NCI-H2171 (cell line): ENCODE measurements at regions not wholly inside any gene's neighbourhood (a gene's known extent, or its start where the extent isn't known, plus 50 kb on each side); places are given as distances from the start of the nearest gene placed in this dataset.

Experiments
- DNase-seq: peaks from one replicate; lab custom pipeline; 2025; lab: John Stamatoyannopoulos, UW

DNA sequence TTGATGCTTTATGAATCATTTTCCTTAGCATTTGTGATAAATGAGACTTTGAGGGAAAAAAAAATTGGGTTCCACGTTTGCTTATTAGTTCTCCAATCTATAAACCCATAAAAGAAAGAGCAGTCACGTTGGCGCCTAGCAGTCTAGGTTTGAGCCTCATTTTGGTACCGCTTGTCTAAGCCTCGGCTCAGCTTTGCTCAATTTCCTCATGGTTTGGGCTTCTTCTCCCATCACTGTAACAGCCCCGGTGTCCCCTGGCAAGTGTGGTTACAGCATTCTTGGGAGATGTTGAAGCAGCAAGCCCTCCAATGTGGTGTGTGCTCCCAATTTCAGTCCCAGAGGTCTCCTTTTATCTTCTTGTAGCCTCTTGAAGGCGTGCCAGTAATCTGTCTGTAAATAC is 578.4 kb downstream of the CDK5RAP2 start:
- DNase-seq: no peak

DNA sequence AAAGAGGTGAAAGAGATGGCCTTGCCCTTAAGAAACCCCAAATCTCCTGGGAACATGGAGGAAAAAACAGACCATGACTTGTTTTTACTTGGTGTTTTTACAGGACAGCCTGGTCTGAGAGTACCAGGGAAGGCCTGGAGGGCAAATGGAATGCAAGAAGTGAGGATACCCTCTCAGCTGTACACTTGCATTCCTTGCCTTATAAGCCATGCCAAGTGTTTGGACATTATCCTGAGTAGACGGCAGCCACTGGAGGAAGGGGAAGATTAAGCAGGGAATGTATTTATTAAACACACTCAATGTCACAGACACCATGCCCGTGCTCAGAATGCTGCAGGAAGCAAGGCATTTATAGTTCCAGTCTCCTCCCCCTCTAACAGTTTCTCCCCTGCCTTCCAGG is 581.4 kb downstream of the CDK5RAP2 start:
- no peak for DNase-seq

DNA sequence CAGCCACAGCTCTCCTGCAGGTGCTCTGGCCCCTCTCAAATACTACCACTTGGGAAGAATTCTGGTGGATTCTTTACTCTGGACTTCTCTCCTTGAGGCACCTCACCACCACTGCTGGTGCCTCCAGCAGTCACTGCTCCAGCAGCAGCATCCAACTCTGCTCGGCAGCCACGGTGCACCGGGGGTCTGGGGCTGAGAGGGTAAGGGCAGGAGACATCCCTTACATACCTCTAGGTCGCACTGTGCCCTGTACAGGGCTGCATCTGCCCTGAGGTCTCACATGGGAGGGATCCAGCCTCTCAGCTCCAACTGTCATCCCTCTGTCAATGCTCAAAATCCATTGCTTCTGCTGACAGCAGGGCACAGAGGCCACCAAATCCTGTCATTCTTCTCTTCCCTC is 588.2 kb downstream of the CDK5RAP2 start:
- no peak for DNase-seq

DNA sequence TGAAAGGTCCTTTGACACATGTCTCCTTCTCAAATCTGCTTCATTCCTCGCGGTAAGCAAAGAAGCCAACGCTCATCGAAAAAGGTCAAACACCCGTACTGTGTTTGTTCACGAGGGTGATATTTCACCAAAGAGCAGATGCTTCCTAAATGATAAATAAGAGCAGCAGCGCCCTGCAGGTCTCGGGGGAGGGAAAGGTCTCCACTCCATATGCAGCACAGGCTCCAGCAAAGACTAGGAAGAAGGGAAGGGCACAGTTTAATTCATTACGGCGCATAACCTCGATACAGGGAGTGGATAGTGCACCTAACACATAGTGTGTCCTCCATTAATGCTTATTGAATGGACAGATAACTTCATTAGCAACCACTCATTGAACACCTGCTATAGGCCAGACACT is 593.3 kb downstream of the CDK5RAP2 start:
- DNase-seq: peak; percentile 98

DNA sequence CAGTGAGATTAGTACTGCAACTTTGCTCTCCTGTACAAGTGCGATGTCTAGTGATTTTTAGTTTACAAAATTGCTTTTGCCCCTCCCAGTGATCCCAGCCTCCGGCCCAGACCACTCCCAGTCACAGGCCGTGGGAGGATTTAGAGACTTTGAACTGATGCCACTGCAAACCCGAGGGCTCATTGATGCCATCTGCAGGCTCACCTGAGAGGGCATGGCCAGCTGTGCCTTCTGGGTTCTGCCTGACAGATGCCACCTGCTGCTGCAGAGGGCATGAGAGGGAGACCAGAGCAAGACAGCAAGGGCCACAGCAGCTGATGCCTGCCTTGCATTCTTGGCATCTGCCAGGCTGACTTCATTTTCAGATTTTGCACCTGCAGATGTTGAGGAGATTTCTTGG is 593.8 kb downstream of the CDK5RAP2 start:
- peak; percentile 98 for DNase-seq

DNA sequence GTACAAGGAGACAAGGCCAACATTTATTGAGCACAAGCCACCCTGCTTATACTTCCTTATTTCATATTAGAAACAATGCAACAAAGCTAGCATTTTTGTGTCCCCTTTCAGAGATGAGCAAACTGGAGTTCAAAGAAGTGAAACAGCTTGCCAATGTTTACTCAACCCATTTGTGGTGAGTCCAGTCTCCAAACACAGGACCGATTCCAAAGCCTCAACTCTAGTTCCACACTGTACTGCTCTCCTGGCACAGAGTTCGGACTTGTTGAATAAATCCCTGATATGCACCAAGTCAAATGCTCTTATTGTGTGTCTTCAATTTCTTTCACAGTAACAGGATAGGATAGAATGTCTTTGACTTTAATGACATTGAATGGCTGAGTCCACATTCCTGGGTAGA is 604.8 kb upstream of the BRINP1 start:
- DNase-seq: no peak

DNA sequence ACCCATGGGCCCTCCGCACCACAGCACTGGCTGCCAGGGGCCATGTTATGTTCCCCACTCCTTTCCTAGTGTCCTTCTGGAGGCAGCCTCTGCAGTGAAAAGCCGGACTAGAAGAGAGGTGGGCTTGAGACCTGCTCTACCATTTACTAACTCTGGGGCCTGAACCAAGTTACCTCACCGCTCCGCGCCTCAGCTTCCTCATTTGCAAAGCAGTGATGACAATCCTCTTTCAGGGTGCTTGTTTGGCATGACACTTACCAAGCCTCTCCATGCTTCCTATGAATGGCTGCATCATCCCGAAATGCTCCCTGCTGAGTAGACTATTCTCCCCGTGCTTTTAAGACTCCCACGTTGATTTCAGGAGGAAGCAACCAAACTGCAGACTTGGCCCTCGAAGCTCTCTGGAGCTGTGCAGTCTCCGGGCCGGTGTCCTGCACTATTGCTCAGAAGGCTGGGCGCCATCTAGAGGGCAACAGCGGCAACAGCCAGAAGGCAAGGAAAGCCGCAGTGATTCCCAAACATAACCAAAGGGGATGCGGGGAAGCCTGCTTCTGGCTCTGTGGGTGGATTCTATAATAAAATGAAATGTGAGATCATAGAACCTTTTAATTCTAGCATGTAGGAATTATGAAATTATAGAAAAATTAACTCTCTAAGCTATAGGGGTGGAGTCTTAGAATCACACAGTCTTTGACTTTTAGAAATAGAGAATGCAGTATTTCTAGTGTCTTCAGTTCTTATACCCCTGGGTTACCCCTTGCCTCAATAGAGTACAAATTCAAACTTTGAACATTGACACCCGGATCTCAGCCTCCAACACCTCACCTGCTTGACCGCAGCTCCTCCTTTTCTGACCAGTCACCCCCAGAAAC is 599.8 kb upstream of the BRINP1 start:
- peak; percentile 72 for DNase-seq

DNA sequence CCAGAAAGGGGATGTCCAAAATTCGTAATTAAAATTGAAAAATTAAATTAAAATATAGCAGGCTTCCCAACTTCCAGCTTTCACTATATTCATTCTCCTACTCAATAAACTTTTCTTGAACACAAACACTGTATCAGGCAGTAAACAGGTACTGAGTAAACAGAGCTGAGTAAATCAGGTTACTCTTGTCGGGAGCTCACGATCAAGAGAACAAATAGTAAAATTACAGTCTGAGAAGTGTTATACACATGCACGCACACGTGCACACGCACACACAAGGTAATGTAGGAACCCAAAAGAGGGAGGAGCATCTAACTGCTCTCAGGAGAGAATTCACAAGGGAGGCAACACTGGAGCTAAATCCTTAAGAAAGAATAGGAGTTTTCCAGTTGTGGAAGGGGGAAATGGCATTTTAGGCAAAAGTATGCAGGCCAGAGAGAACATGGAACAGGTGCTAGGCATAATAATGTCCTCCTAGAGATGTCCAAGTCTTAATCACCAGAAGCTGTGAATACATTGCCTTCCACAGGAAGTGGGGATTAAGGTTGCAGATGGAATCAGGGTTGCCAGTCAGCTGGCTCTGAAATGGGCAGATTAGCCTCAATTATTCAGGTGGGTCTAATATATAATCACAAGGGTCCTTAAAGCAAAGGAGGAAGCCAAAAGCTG is 598.8 kb upstream of the BRINP1 start:
- no peak for DNase-seq

DNA sequence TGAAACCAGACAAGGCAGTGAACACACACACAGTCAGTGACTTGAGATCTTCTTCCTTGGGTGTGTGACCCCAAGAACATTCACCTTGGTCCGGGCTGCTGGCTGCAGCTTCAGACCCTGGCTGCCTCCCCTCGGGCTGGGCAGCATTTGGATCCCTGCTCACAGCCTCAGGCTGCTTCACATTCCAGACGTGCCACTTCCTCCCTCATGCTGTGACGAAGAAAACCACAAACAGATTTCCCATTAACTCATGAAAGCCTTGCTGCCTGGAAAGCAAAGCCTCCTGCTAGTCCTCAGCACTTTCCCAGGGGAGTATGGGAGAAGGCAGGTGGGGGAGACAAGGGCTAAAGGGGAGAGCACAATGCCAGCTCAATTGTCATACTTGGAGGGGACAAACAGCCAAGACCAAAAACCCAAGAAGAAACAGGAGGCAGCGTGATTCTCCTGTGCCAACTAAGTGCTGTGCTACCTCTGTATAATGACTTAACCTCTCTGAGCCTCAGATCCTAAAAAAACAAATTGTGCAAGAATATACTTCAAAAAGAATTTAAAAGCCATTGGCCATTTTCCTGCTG is 594.6 kb upstream of the BRINP1 start:
- peak; percentile 61 for DNase-seq

DNA sequence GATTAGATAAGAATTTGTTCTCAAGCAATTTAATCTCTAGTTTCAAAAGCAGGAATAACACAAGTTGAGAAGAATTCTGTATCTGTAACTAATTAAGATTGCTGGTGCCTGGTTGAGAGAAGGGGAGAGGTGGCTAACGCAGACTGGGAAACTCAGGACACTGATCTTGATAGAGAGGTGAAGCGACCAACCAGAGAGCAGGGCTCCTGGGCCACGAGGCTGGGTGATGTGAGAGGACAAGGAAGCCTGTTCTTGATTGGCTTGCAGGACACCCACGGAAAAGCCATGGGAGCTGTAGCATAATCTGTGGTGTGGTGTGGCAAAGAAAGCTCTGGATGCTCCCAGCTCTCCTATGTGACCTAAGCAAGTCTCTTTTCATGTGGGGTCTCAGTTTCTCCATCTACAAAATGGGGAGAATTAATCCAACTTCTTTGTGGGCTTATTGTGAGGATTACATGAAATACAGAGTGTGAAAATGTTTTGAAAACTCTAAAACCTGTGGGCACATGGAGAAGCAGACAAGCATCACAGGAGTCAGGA is 594.1 kb upstream of the BRINP1 start:
- no peak for DNase-seq

DNA sequence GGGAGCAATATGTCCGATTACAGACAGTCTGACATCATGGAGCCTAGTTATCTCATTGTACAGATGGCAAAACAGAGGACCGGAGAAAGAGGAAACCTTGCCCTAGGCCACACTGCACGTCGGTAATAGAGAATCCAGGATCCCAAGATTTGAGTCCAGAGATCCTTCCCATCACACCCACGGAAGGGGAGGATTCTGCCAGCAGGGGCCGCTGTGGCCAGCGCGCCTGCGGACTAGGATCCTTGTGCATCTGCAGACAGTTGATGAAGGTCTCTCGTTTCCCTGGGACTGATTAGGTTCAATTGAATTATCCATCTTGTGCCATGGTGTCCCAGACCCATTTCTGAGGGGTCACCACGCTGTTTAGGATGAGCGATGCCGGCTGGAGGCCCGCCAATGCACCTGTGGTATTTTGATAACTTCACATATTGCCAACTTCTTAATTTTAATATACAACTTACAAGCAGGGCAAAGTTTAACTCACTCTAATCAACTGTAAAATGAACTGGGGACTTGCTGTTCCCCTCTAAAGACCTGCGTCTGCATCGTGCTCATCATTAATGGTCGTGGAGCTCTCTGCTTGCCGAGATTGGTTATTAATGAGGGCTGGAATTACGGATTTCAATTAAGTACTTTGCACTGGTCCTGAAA is 592.7 kb upstream of the BRINP1 start:
- no peak for DNase-seq

DNA sequence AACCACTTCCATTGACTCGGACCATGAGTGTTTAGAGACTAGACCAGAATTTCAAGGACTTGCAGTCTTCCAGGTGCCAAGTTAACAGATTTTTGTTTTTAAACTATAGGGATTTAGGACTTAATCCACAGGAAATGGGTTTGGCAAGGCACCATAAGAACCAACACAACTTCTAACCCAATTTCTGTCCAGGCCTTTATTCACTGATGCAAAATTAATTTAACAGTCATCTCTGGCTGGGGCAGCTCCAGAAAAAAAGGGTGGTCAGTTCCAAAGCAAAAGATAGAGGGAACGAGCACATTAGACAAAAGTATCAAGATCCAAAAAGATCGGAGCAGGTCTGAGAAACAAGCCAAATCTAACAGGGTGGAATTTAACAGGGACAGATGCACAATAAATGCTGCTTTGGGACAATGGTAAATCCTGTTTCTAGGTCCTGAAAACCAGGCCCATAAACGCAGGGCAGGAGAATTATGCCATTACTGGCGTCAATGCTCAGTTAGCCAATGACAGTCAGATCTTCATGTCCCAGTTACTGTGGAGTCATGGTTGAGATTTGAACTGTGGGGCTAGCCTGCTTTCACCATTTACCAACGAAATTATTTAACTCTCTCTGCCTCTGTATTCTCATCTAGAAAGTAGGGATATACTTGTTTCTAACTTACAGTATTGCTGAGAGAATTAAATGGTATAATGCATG is 590.8 kb upstream of the BRINP1 start:
- no peak for DNase-seq

DNA sequence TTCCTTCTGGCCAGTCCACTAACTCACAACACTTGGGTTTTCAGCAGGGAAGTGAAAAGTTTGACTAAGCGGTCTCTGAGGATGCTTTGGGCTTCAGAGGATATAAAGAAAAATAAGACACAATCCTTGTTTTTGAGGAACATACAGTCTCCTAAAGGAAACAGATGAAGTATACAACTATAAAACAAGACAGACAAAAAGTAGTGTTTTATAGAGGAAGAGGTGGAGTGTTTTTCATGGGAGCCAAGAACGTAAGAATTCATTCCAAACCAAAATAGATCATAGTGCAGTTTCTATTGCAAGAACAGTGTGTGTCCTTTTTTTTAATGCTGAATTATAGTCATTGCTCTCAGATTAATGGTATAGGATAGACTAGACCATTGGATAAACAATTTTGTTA is 586.9 kb upstream of the BRINP1 start:
- no peak for DNase-seq

DNA sequence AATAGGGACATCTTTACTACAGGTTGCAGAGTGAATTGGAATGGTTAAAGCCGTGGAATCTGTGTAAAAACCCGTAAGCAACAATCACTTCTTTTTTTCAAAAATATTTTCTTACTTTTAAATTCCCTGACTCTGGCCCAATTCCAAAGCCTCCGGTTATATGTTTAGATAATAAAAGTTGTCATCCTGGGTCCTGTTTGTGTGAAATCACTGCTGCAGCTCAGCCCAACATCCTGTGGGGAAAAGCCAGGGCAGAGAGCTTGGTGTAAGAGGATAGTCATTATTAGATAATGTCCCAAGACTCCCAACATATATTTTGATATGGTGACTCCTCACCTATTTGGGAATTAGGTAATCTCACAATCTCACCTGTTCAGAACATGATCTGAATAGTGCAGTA is 586.0 kb upstream of the BRINP1 start:
- DNase-seq: no peak

DNA sequence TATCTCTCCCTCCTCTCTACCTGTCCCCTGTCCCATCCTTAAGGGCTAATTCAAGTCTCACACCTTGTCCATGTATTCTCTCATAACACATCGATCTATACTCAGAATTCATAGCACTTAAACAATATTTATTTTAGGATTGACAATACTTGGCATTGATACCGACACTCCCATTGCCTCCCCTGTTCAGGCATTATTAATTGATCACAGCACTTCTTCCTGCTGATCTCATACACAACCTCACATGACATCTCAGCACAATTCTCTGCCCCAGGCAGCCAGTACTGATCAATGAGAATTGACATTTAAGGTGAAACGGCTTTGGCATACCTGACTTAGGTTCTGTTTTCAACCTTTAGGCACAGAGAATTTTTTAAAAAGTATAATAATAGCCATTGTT is 582.4 kb upstream of the BRINP1 start:
- no peak for DNase-seq

DNA sequence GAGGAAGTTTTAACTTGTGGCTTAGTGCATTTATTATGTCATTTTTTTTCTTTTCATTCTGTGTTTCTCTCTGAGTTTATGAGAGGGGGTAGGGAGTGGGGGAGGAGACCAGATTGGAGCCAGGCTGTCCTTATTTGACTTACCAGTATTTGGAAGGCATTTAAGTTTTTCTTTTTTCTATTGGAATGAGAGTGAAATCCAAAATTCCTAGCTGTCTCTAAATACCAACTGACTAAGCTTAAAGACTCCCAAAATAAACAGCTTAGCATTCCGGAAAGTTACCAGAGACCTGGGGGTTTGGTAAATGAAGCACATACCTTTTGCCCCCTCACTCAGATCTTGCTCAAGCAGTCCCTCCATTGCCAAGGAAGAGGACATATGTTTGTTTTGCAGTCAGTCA is 581.9 kb upstream of the BRINP1 start:
- no peak for DNase-seq

DNA sequence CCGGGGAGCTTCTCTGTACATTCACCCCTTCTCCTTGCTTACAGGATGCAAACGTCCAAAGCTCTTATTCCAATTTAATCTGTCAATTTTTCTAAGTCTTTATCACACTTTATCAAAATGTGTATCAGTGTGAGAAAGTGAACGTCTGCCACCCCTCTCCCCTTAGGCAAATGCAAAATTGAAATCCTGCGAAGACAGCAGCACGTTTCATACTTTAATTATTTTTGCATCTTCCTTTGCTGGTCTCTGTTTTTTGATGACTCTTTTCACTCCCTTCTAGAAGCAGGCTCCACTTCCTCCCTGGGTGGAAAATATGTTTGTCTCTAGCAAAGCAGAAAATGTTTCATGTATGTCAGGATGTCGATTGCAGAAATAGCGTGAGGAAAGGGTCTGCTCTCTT is 576.5 kb upstream of the BRINP1 start:
- DNase-seq: no peak

DNA sequence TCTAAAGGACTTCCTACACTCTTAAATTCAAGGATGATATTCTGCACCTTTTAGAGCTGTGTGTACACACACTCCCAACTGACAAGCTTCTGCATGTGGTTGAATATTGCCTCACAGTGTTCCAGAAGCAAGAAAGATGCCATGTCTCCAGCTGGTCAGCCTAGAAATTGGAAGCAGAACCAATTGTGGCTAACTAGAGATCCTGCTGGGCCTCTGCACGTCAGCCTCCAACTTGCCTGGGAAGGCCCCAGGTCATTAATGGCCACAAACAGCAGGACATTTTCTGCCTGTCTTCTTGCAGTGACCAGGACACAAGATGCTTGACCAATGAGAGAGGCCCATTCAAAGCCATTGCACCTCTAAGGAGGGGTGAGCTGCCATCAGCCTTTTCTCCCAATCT is 571.9 kb upstream of the BRINP1 start:
- DNase-seq: no peak

DNA sequence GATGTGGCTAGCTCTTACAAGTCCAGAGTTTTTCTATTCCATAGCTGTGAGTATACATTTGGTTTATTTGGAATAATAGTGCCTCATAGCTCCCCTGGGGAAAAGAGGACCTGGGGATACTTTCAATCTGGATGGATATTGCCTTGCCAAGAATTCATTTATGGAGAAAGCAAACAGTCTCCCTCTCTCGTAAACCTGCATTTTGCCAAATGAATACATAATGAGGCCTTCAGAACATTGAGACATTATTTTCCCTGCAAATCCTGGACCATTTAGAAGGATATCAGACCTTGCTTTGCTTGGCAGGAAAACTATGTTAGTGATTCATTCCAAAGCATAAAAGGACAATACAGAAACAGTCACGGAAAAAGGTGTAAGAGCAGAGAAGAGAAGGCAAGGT is 569.6 kb upstream of the BRINP1 start:
- no peak for DNase-seq

DNA sequence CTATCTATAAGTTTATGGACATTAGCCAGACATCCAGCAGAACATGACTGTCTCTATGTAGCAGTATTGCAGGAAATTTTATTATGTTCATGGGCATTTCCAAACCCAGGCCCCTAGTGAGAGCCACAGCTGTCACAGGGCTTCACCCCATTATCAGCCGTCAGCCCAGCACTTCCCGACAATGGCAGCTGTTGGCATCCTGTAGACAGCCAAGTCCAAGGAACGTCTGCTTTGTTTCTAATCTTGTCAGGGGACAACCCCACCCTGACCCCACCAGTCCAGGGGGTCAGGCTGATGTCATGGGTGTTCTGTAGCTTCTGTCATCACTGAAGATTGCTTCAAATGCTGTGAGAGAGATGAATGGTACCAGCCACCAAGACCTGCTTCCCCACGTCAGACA is 565.3 kb upstream of the BRINP1 start:
- no peak for DNase-seq

DNA sequence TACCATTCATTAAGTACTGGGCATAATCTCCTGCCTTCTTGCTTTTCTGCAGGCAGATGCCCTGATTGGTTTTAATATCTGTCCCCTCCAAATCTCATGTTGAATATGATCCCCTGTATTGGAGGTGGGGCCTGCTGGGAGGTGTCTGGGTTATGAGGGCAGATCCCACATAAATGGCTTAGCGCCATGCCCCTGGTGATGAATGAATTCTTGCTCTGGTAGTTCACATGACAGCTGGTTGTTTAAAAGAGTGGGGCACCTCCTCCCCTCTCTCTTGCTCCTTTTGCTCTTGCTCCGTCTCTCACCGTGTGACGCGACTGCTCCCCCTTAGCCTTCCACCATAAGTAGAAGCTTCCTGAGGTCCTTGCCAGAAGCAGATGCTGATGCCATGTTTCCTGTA is 564.0 kb upstream of the BRINP1 start:
- no peak for DNase-seq

DNA sequence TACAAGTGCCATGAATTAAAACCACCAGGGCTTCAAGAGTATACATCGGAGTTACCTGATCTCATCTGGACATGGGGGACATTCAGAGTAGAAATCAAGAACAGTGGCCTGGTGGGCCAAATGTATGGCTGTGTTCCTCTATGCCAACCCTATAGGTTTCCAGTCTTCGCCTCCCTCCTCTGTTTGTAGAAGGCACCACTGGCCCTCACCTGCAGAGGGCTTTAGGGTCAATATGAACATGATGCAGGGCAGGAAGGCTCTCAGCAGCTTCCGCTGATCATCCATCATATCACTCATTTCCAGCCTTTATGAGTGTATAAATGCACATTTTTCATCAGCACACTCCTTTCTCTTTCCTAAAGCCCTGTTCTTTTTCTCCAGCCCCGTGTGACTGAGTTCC is 555.5 kb upstream of the BRINP1 start:
- DNase-seq: no peak
